ENCODE measurements at regions not wholly inside any gene's neighbourhood (a gene's known extent, or its start where the extent isn't known, plus 50 kb on each side); places are given as distances from the start of the nearest gene placed in this dataset.

DNA sequence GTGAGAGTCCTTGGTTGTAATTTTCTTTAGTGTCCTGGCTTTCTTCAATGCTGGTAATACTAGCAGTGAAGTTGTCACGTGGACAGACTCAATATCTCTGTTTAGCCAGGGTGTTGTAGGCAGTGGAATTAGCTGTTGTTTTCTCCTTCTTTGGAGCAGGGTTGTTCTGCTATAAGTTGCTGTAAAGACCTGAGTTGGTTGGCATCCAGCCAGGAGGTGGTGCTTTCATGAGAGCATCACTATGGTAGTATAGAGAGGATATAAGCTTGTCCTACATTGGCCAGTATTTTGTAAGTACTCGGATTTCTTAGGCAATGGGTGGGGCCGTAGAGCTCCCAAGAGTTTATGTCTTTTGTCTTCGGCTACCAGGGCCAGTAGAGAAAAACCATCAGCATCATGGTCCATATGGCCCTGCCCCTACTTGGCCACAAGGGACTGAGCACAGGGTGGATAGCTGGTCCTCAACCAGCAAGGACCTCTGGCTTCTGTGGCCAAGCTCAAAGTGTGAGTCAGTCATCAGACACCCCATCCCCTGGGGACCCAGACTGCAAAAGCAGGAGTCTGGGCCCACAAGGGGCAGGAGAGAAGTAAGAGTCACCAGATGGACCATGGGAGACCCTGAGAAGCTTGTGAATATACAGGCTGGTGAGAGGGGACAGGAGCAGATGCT lies 127.9 kb upstream of the NXT1 start:
- Mint-ChIP-seq H3K4me1 (ENCODE audit: low read depth) (no peaks in the 10 kb centered on the region), H3K36me3 (ENCODE audit: low read depth) (no peaks in the 10 kb centered on the region), H3K27me3 (peaks cover 21% of the 10 kb centered on the region), H3K27ac (no peak overlapping the region), H3K9me3 (peaks cover 38% of the 10 kb centered on the region), H3K4me3 (no peak overlapping the region)

DNA sequence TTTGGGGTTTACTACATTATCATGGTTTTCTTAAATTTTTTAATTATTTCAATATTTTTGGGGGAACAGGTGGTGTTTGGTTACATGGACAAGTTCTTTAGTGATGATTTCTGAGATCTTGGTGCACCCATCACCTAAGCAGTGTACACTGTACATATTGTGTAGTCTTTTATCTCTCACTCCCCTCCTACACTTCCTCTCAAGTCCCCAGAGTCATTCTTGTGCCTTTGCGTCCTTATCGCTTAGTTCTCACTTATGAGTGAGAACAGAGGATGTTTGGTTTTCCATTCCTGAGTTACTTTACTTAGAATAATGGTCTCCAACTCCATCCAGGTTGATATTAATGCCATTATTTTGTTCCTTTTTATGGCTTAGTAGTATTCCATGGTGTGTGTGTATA lies 130.9 kb upstream of the CD93 start:
- Mint-ChIP-seq H3K4me1 (ENCODE audit: low read depth) (no peaks in the 10 kb centered on the region), H3K27me3 (peaks cover 15% of the 10 kb centered on the region), H3K36me3 (ENCODE audit: low read depth) (no peaks in the 10 kb centered on the region), H3K27ac (no peak overlapping the region), H3K9me3 (peaks cover 35% of the 10 kb centered on the region), H3K4me3 (no peak overlapping the region)

DNA sequence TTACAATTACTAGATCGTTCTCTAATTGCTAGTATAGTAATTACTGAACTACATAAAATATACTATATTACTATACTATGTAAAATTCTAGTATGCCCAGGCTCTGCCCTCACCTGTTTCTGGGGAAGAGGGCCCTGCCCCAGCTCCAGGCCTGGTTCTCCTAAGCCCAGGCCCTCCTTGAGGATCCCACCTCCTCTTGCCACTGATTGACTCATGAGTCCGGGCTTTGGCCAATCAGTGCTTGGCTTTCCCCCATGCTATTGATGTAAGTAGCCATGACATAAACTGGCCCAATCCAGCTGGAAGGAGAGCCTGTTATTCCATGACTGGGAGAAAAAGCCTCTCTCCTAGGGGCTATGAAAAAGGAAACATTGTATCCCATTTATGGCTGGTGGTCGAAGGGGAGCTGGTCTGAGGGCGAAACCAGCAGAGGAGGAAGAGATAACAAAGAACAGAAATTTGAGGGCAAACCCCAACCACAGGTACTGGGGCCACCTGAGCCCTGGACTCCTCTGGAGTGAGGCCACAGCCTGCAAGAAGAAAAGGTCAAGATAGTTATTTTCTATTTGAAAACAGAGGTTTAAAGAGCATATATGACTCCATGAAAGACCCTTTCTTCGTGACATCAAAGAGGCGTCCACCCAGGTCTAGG lies 129.3 kb upstream of the CD93 start:
- Mint-ChIP-seq H3K9me3 (peaks cover 22% of the 10 kb centered on the region), H3K27me3 (peaks cover 15% of the 10 kb centered on the region), H3K4me1 (ENCODE audit: low read depth) (no peaks in the 10 kb centered on the region), H3K36me3 (ENCODE audit: low read depth) (no peaks in the 10 kb centered on the region), H3K4me3 (no peak overlapping the region), H3K27ac (no peak overlapping the region)

DNA sequence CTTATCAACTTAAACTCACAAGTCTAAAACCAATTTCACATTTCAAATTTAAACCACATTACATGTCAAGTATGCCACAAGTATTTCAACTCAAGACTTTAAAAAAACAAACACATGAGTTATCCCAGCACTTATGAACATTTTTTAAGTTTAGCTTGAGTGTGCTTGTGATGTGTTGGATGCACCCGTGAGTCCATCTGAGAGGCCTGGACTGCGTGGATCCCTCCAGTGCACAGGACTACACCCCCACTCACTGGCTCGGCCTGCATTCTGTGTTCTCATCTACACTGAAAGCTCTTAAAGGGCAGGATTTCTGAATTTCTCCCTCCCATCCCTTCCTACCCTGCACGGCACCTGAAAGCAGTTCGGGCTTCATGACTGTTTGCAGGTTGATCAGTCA lies 128.8 kb upstream of the CD93 start:
- peaks cover 19% of the 10 kb centered on the region for H3K9me3 Mint-ChIP-seq
- no peaks in the 10 kb centered on the region for H3K36me3 Mint-ChIP-seq (ENCODE audit: low read depth)
- no peaks in the 10 kb centered on the region for H3K4me1 Mint-ChIP-seq (ENCODE audit: low read depth)
- H3K4me3 Mint-ChIP-seq, result no peak overlapping the region
- H3K27ac Mint-ChIP-seq, result no peak overlapping the region
- H3K27me3 Mint-ChIP-seq, result peaks cover 12% of the 10 kb centered on the region

DNA sequence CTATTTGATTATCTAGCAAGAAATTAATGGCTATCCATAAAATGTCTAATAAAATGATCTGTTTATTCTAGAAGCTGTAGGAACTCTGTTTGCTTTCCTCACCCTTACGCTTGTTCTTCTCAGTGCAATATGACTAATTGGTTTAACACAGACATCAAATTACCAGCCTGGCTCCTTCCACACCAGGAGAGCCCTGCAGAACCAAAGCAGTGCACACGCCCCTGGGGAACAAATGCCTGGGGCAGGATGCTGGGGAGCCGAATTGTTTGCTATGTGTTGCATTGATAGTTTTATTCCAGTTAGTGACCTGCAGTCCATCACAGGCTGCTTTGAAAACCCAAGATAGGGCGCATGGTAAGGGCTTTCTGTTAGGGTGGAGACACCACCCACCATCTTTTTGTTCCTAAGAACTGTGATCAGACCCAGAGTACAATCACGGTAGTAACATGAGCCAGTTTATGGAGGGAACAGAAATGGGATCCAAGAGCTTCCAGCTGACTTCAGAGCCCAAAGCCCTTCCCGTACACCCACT lies 126.4 kb upstream of the CD93 start:
- Mint-ChIP-seq H3K36me3 (ENCODE audit: low read depth) (no peaks in the 10 kb centered on the region), H3K4me3 (no peak overlapping the region), H3K27ac (no peak overlapping the region), H3K9me3 (no peaks in the 10 kb centered on the region), H3K4me1 (ENCODE audit: low read depth) (no peaks in the 10 kb centered on the region), H3K27me3 (no peaks in the 10 kb centered on the region)

DNA sequence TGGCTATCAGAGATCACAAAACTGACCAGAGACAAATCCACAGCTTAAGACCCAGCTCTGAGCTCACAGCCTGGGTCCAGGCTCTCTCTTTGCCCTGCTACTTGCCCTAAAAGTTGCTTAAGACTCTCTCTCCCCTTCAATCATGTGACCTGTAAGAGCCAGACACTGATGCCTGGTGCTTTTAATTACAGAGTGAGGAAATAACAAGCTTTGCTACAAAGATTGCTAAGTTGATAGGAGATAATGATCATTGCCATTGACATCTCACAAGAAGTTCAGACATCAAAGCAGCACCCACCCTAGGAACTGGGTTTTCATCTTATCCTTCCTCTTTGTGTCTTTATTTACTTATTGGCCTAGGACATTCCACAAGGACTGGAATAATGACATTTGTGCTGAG lies 125.9 kb upstream of the CD93 start:
- no peaks in the 10 kb centered on the region for H3K27me3 Mint-ChIP-seq
- no peak overlapping the region for H3K27ac Mint-ChIP-seq
- no peaks in the 10 kb centered on the region for H3K9me3 Mint-ChIP-seq

DNA sequence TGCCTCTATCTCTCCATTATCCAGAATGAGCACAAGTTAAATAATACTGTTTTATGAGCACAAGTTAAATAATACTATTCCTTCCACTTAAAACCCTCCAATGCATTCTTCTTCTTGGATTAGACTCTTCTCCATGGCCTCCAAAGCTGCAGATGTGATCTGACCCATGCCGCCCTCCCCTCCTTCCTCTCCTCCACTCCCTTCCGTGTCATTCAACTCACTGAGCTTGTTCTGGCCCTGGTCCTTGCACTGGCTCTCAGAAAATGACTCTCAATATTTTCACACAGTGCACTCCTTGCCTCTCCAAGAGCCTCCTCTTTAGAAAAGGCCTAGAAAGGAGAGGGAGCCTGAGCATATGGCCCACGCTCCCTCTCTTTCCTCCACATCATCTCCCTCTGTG lies 125.0 kb upstream of the CD93 start:
- Mint-ChIP-seq H3K27ac (no peak overlapping the region), H3K4me1 (ENCODE audit: low read depth) (no peaks in the 10 kb centered on the region), H3K9me3 (no peaks in the 10 kb centered on the region), H3K27me3 (no peaks in the 10 kb centered on the region), H3K4me3 (no peak overlapping the region), H3K36me3 (ENCODE audit: low read depth) (no peaks in the 10 kb centered on the region)

More for the DNA sequence above, 125.9 kb upstream of the CD93 start:
- Mint-ChIP-seq H3K4me3 (no peak overlapping the region), H3K36me3 (ENCODE audit: low read depth) (no peaks in the 10 kb centered on the region), H3K4me1 (ENCODE audit: low read depth) (no peaks in the 10 kb centered on the region)

DNA sequence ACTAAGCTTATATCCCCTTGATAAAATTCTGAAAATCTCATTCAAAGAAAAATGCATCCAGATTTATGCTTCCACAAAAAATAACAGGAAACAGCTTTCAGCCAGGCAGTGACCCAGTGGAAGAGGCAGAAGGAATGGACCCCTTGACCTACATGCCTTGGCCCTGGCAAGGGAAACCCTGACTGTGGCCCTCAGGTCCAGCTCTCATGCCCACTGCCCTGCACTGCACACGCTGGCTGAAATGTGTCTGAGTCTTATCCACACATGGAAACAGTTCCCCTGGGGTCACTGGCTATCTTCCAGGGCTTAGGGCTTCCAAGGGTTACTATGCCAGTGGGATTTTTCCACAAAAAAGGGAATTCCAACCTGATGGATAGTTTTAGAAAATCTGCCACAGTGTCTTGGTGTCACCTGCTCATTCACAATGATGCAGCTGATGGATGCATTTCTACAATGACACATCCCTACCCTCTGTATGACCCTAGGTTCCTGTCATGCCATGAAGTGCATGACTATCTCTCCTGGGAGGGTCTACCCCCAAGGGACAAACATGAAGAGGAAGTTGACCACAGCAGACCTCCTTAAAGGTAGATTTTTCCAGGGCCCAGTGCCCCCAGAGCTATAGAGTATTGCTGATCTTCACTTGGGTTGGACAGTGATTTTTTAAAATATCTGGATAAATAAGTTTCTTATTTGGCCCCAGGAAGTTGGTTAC lies 121.9 kb upstream of the CD93 start:
- Mint-ChIP-seq H3K4me3 (no peak overlapping the region), H3K27ac (no peak overlapping the region), H3K4me1 (ENCODE audit: low read depth) (no peaks in the 10 kb centered on the region), H3K9me3 (no peaks in the 10 kb centered on the region), H3K36me3 (ENCODE audit: low read depth) (no peaks in the 10 kb centered on the region), H3K27me3 (peaks cover 5% of the 10 kb centered on the region)

DNA sequence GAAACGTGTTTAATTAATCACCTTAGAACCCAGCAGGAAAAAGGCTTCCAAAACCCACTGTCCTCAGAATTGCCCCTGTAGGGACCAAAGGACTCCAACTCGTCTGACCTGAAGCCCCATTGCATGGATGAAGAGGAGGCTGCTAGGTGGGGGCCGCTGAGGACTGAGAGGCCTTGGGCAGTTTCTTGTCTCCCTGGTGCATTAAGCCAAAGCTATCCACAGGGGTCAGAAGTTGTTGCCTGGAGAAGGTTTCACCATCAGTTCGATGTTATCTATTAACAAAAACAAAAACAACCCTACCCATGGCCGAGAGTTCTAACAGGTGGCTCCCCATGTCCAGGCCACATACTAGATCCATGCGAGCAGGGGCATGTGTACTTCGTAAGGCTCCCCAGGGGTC lies 120.9 kb upstream of the CD93 start:
- Mint-ChIP-seq H3K9me3 (no peaks in the 10 kb centered on the region), H3K36me3 (ENCODE audit: low read depth) (no peaks in the 10 kb centered on the region), H3K4me1 (ENCODE audit: low read depth) (no peaks in the 10 kb centered on the region), H3K4me3 (no peak overlapping the region), H3K27ac (no peak overlapping the region), H3K27me3 (peaks cover 7% of the 10 kb centered on the region)

DNA sequence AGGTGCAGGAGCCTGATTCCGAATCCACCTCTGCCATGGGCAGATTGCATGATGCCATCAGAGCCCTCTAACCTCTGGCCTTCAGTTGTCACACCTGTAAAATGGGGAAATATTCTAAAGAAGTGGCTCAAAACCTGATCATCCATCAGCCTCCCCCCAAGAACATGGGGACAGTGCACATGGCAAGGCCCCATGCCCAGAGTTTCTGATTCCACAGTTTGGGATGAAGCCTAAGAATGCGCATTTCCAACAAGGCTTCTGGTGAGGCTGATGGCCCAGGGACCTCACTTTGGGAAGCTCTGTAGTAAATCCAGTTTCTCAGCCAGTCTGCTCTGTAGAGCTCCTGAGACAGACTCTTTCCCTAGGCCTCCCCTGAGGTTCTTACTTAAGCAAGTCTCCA lies 119.9 kb upstream of the CD93 start:
- no peak overlapping the region for H3K27ac Mint-ChIP-seq
- H3K4me3 Mint-ChIP-seq, result no peak overlapping the region
- peaks cover 12% of the 10 kb centered on the region for H3K27me3 Mint-ChIP-seq
- H3K36me3 Mint-ChIP-seq (ENCODE audit: low read depth), result no peaks in the 10 kb centered on the region
- H3K4me1 Mint-ChIP-seq (ENCODE audit: low read depth), result no peaks in the 10 kb centered on the region
- H3K9me3 Mint-ChIP-seq, result no peaks in the 10 kb centered on the region

DNA sequence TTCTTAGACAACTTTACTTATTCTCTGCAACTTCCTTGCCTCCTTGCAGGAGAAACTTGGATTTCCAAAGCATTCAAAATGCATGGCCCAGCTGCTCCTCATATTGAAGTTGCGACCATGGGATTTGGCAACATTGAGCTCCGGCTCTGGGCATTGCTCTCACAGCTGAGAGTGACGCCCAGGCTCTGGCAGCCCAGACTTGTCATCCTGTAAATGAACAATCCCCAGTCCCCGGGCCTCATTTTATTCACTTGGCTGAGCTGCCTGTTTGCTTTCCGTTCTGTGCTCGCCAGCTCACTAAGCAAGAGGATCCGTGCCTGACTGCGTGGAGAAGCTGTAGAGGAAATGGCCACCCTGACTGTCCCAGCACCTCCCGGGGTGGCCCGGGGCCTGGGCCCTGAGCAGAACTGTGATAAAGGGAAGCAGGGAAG lies 119.5 kb upstream of the CD93 start:
- Mint-ChIP-seq H3K9me3 (no peaks in the 10 kb centered on the region), H3K4me3 (no peak overlapping the region), H3K36me3 (ENCODE audit: low read depth) (no peaks in the 10 kb centered on the region), H3K27ac (no peak overlapping the region), H3K27me3 (peaks cover 12% of the 10 kb centered on the region), H3K4me1 (ENCODE audit: low read depth) (no peaks in the 10 kb centered on the region)

DNA sequence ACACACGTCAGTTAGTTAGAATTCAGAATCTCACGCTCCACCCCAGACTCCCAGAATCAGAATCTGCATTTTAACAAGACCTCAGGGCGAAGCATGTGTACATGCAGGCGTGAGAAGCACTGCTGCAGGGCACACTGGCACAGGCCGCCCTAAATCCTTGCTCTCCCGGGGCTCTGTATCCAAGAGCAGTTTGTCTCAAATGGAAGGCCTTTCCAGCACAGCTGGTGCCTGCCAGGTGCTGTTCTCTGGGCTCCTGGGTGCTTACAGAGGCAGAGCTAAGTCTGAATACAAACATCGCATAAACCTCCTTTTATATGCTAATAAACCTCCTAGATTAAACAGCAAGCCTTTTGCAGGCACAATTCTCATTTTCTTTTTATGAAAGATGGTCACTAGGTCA lies 119.1 kb upstream of the CD93 start:
- no peaks in the 10 kb centered on the region for H3K4me1 Mint-ChIP-seq (ENCODE audit: low read depth)
- H3K9me3 Mint-ChIP-seq, result no peaks in the 10 kb centered on the region
- H3K36me3 Mint-ChIP-seq (ENCODE audit: low read depth), result no peaks in the 10 kb centered on the region
- no peak overlapping the region for H3K27ac Mint-ChIP-seq
- H3K4me3 Mint-ChIP-seq, result no peak overlapping the region
- H3K27me3 Mint-ChIP-seq, result peaks cover 15% of the 10 kb centered on the region

DNA sequence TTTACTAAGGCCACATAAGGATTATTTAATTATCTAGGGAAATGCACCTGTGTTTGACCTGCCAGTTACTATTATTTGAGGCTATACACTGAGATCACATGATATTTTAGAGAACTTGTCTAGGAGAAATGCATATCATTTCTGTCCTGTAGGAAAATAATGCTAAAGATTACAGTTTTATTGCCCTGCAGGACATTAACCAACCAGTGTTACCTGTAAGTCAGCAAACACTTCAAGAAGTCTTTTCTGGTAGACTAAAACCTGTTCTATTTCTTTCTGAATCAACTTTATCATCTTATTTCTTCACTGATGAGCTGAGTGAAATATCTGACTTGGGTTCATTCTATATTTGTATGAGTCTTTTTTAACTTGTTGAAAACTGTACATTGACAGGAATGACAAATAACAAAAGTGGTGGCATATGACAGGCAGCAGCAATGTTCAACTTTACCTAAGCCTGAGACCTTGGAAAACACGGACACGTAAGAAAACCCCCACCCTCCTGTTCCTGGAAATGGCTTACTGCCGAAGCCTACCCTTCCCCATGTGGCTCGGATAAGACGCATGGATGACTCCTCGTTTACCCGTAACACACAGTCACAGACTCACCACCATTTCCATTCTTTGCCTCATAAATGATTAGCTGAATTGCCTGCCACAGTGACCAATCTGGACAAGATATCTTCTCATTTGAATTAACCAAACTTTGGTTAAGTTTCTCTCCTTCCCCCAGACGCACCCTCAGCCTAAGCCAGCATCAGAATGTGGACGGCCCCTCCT lies 118.0 kb upstream of the CD93 start:
- Mint-ChIP-seq H3K4me1 (ENCODE audit: low read depth) (no peaks in the 10 kb centered on the region), H3K9me3 (no peaks in the 10 kb centered on the region), H3K4me3 (no peak overlapping the region), H3K27ac (no peak overlapping the region), H3K36me3 (ENCODE audit: low read depth) (no peaks in the 10 kb centered on the region), H3K27me3 (peaks cover 15% of the 10 kb centered on the region)

DNA sequence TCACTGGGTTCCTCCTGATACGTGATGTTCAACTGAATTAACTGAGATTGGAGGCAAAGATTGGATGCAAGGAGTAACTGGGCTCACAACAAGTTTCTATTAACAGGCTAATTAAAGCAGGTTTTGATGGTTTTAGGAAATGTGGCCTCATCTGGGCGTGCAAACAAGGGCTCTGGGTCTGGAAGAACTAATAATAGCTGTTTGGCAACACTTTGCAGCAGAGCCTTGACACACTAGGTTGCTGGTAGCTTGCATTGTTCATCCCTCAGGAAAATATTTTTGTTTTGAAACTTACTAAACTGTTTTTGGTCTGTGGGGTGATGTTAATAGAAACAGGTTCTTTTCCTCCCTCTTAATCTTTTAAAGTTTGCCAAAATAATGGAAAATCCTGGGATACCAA lies 117.2 kb upstream of the CD93 start:
- H3K9me3 Mint-ChIP-seq, result no peaks in the 10 kb centered on the region
- H3K4me3 Mint-ChIP-seq, result no peak overlapping the region
- H3K27me3 Mint-ChIP-seq, result peaks cover 15% of the 10 kb centered on the region
- H3K4me1 Mint-ChIP-seq (ENCODE audit: low read depth), result no peaks in the 10 kb centered on the region
- no peak overlapping the region for H3K27ac Mint-ChIP-seq
- H3K36me3 Mint-ChIP-seq (ENCODE audit: low read depth), result no peaks in the 10 kb centered on the region

DNA sequence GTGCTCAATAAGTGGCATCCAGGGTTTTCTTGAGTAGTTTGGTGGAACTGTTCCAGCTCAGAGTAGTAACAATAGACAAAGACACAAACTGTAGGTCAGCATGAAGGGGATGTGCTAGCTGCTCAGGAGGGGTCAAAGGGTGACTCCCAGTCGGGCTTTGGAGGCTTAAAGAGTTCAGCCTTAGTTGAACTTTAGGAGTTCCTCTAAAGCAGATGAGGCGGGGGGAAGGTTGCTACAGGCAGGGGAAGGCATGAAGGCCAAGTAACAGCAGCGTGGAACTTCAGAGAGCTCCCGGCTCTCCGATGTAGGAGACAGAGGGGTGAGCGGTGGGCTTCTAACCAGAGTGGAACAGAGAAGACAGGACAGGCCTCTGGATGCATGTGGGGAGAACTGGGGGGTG lies 115.5 kb upstream of the CD93 start:
- Mint-ChIP-seq H3K36me3 (ENCODE audit: low read depth) (no peaks in the 10 kb centered on the region), H3K27me3 (peaks cover 15% of the 10 kb centered on the region), H3K9me3 (no peaks in the 10 kb centered on the region), H3K27ac (no peak overlapping the region), H3K4me1 (ENCODE audit: low read depth) (no peaks in the 10 kb centered on the region), H3K4me3 (no peak overlapping the region)
